Muscle of arm (tissue), 1 donor: ENCODE measurements at regions not wholly inside any gene's neighbourhood (a gene's known extent, or its start where the extent isn't known, plus 50 kb on each side); places are given as distances from the start of the nearest gene placed in this dataset.

Experiments used
- DNase-seq: peaks from one replicate; pipeline ENCODE4 v3.0.0-alpha.2; 2013

DNA sequence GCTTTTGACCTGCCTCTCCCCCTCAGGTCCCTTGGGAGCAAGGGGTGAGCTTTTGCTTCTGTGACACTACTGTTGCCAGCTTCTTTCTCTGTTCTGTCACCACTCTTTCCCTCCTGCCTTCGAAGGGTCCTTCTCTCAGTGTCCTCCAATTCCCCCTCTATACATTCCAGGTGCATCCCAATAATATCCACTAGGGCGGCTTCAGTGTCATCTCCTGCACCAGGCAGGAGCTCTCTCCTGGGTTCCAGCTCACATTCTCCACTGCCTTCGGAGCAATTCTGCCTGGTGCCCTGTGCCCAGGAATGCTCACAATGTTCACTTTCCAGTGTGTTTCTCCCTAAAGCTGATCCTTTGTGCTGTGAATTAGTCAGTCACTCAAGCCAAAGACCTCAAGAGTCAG, 83.9 kb upstream of the CXCL14 start:
- DNase-seq: no peak

DNA sequence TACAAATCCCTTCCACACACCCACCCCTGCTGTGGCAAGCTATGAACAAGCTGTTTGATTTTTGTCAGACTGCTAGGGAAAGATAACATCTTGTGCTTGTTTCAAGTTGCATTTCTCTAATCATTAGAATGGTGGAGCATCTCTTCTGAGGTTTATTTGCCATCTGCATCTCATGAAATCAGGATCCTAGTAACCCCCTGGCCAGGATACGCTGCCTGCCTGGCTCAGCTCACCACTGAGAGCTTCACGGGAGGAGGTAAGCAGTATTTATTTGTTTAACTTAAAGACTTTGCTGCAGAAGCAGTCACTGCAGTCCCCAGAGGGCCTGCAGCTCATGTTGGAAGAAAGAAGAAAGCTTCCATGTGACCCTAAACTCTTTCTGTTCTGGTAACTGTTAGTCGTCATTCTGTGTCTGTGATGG, 83.3 kb upstream of the CXCL14 start:
- DNase-seq: no peak

DNA sequence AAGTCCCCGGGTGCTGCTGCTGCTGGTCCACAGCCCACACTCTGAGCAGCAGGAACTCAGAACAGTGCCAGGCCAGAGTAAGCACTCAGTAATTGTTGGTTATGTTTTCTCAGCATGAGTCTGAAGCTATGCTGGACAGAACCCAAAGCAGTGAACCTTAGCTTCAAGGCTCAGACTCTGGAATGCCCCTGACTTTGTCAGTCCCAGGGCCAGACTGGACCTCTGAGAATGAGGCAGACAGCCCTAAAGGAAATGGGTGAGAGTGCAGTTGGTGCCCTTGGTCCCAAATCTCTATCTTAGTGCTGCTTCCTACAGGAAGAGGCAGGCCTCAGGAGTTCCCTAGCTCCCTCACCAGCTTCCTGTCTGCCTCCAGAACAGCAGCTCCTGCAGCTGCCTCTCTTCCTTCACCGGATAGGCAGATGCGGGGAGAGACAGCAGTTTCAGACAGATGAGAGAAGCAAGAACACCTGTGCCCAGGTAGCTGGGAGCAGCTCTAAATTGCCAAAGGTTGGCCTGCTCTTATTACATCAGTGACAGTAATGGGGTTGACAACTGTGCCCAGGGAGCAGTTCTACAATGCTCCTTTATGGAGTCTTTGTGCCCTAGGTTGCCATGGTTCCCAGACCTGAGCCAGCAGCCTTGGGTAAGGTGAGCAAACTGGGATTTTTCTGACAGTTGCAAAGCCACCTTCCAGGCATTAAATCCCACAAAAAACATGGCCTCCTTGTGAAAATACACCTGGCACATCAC, 82.2 kb upstream of the CXCL14 start:
- no peak for DNase-seq

DNA sequence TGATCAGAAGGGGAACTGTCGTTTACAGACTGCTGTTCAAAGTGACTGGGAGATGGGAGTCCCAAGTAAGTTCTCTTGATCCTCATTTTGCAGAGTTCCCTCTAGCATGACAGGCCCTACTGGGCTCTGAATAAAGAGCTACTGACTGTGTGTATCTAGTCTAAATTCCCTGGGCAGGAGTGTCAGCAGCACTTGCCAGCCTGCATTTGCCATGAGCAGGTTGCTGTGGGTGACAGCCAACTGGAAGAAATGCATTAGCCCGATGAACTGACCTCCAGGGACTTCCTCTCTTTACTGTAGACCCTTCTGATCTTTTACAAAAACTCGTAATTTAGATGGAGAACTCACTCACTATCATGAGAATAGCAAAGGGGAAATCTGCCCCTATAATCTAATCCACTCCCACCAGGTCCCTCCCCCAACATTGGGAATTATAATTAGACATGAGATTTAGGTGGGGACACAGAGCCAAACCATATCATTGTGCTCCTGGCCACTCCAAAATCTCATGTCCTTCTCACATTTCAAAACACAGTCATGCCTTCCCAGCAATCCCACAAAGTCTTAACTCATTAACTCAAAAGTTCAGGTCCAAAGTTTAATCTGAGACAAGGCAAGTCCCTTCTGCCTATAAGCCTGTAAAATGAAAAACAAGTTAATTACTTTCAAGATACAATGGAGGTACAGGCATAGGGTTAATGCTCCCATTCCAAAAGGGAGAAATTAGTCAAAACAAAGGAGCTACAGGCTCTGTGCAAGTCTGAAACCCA, 78.9 kb upstream of the CXCL14 start:
- no peak for DNase-seq

DNA sequence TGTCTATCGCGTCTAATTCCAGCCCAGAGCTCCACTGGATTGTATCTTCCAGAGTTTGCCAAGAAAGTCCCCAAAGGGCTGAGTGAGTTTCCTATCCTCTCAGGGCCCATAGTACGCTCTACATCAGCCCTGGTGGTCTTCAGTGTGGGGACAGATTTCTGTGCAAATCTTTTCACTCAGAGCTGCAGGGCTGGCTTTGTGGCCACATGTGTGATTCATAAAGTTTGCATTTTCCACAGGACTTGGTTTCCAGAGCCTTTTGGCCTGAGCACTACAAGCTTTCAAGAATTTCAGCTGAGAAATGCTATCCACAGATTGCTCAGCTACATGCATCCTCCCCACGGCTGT, 76.7 kb upstream of the CXCL14 start:
- DNase-seq: peak; percentile 88

DNA sequence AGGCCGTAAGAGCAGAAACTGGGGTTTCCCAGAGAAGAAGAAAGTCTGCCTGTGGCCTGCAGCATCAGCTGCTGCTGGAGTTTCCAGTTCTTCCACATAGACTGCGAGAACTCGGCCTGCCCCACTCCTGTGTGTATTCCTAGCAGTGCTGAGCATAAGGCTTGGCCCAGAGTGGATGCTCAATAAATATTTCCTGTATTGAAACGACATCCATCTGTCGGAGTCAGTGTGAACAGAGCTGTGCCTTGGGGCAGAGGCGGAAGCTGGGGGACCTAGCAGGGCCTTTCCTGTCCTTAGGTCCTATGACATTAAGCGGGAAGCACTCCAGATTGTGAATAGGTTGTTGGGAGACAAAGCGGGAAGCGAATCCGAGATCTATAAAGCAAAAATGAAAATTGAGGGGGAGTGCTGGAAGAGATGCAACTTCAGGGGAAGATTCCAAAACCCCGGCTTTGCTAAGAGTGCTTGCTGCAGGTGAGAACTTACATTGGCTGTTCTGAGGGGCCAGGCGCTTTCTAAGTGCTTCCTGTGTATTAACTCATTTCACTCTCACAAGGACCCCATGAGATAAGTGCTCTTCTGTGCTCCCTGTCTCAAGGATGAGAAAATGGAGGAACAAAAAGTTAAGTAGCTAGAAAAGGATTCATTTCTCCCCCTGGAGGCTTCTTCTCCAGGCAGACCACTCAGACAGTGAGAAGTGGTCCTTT, 76.1 kb upstream of the CXCL14 start:
- peak; percentile 90 for DNase-seq

DNA sequence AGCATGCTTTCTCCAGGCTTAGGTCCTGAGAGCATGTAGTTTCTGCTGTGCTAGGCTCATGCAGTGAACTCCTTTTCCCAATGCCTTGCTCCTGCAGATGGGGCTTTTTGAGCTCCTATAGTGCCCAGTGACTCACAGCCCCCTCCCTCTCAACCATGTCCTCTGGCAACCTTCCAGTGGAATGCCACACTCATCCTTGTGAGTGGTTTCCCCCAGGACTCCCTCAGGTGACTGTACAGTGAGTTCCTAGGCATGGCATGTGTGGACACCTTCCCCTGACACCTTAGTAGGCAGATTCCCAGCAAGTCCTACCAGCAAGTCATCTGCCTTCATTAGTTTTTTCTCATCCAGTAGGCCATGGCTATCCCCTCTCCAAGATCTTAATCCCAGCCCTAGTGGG, 72.4 kb upstream of the CXCL14 start:
- DNase-seq: no peak

DNA sequence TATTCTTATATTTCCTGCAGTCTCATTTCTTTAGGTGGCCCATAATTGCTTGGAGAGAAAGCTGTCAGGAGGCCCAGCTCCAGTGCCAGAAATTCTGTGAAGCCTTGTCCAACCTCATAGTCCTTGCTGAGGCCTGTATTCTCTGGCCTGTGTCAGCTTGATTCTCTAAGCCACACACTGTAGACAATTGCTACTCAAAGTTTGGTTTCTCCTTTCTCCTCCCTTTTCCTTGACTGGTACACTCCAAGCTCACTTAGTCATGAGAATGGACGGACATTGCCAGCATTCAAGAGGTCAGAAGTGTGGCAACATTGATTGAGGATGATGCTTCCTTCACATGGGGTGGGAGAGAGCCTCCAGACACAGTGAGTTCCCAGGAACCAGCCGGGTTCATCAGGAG, 71.3 kb upstream of the CXCL14 start:
- no peak for DNase-seq

DNA sequence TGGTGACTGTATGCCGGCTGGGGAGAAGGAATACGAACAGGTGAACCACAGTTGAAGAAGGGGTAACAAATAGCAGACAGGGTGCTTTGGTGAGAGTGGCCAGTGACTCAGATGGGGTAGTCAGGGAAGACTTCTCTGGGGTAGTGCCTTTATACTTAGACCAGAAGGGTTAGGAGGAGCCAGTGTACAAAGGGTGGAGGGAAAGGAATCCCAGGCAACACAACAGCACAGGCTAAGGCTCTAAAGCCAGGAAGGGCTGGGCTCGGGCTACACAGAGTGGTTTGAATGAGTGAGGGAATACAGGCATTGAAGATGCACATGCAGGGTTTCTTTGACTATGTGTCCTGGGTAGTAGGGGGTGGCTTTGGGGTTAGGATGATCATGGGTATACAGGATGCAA, 70.6 kb upstream of the CXCL14 start:
- DNase-seq: no peak

DNA sequence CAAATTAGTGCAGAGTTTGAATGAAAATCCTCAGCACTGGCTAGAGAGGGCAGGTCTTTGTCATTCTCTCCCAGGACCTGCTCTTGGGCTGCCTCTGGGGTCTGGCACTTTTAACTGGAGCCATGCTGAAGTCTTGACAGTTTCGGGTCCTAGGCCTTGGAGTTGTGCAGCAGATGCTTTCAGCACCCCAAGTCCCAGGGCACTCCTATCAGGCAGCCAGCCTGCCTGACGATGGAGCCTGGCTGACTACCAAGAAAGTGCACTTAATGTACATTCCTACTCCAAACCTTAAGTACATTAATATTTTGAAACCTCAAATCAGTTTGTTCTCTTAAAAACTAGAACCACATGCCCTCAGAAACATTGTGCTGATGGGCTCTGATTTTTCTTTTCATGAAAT, 69.3 kb upstream of the CXCL14 start:
- DNase-seq: no peak

DNA sequence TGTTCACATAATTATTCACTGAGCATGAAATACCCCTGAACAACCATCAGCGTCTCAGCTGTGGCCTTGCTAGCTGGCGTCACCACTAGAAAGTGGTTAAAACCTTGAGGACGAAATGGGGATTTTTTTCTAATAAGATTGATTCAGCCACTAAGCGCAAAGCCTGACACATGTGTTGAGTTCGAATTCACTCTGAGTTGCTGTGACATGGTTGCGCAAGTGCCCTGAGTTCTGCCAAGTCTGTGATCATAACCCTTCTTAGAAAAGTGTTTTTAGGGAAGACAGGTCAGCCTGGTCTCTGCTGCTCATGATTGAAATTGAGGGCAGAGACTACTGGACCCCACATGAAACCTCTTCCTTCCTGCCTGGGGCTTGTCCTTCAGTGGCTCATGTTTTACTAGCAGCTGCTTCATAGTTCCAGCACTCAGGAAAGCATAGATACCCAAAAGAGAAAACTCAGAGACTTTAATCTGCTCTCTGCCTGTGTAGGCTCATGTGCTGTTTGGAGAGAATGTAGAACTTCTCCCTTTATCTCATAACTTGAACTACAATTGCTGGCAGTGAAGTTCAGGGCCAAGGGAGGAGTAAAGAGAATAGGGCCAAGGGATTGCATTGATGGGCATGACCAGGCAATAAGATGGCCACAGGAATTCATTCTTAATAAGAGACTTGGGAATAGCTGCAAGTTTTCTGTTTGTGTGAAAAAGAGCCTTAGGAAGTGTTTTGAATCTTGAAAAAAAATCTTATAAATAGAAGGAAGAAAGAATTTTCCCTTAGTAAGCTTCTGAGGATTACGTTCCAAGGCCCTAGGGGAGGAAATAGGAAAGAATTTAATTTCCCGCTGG, 66.8 kb upstream of the CXCL14 start:
- DNase-seq: no peak

DNA sequence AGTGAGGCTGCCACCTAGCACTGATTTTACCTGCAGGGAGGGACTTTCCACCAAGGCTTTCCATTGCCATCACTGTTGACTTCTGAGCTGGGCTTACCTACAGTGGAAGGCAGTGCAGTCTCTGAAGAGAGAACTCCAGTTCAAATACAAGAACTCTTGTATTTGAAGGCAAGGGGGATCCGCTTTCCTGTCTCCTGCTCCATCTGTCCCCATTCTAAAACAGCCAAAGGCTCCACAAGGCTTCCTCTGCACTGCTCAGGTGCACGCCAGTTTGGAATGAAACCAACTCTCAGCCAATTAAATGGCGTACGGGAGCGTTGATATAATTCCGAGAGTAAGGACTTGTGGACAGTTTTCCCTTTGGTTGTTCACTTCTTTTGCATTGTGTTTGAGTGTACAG, 66.0 kb upstream of the CXCL14 start:
- DNase-seq: no peak

DNA sequence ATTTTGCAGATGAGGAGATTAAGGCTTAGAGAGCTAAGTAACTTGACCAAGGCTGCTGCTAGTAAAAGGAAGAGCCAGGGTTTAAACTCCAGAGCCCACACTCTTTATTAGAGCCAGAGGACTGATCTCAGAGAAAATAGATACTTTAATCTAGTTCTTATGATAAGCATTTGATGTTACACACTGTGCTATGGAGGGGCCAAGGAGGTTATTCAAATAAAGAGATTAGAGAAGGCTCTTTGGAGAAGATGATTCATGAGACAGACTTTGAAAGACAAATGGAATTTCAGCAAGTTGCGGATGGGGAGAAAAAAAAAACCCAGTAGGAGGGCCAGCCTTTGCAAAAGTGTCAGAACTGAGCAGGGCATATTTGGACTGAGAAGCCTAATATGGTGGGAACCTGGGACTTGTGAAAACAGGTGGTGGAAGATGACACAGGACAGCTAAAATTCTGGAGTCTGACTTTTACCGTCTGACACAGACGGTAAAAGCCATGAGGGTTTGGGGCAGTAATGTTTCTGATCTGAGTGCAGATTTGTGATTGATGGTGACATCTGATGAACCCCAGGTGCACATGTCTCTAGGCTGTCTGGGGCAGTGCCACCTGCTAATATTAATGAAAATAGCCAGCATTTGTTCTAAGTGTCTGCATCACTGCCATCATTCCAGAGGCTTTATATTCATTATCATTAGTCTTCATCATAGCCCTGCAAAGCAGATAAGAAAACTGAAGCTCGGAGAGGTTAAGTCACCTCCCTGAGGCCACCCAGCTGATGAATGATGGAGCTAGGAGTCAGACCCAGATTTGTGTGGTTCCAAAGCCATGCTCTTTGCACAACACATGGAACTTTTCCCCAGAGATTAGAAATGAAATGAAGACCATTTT, 65.3 kb upstream of the CXCL14 start:
- no peak for DNase-seq

DNA sequence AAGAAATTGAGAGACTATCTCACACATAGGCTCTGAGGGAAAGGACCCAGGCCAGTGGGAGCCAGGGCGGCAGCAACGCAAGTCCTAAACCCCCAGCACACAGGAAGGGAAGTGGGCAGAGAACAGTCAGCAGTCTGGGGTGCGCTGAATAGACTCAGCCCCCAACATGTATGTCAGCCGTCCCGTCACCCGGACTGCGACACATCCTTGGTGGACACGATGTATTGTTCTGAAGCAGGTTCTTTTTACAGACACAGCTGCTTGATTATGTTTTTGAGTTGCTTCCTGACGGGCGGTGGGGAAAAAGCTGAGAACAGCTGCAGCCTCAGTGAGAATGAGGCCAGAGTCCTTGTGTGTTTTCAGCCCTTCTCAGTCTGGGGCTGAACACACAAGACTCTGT, 64.1 kb upstream of the CXCL14 start:
- DNase-seq: peak; percentile 65

DNA sequence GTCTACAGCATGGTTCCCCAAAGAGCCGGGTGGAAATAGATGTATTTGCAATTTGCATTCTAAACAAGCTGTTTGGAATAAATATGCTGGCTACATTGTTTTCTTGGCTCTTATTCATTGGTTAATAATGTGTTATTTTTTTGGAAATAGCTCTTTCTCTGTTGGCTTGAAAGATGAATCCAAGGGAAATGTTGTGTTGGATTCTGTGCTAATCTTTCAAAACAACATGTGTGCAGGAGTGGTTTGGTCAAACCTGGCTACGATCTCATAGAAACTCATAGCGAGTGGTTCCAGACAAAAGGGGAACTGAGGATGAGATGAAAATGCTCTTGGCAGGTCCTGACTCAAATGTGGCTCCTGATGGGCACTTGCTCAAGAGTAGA, 63.7 kb upstream of the CXCL14 start:
- DNase-seq: peak; percentile 56

DNA sequence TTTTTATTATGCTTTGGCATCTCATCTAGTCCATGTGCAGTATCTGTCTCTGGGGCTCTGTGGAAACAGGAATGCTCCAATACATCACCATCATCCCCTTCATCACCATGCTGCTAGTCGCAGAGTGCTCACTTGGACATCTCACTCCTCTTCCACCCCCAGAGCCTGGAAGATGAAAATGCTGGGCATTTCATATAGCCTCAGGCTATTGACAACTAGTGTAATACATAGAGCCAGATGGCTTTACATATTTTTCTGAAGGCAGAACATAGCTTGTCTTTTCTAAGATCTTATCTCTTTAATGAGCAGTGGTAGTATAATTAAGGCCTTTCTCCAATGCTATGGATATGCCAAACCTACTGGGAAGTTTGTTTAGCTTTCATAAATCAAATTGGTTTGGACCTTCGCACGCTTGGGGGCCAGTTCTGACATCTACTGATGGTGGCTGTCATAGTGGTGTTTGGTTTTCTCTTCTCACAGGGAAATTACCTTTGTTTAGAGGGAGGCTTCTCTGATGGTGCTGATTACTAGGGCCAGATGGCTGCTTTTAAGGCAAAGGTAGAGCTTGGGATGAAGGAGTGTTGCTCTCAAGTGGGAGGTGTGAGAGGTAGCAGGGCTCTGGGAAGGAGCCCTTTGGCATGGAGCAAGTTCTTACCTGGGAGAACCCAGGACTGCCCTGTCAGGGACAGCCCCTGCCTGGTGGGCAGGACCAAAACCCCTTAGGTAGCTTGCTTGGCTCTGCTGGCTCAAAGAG, 63.1 kb upstream of the CXCL14 start:
- DNase-seq: no peak

DNA sequence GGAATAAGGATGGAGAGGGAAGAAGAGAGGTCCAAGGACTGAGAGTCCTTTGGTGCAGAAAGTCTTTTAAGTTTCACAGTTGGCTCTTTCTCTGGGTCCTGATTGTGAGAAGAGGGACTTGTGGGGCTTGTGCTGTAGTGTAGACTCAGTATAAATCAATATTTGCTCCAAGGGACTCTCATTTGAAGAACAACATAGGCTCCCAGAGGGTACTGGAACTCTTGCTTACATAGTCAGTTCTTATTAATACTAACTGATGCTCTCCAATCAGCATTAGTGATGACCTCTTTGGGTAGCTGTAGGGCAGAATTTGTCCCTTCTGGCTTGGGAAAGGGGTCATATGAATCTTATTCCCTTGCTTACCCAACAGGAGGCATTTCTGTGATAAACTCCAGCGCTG, 62.5 kb upstream of the CXCL14 start:
- no peak for DNase-seq

DNA sequence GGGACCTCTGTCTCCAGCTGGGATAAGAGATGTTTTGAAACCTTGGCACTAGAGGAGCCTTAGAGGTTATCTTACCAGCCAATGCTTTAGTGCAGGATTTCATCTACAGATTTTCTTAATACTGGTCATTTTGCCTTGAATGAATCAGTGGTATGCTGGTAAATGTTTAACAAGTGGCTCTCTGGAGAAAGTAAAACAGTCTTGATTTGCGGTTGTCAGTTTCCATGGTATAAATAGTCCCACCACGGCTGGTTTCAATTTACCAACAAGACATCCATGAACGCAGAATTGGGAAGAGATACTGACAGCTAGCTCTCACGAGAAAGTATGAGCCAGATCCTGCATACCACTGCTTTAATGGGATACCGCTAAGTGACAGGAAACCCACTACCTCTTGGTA, 56.7 kb upstream of the CXCL14 start:
- no peak for DNase-seq

DNA sequence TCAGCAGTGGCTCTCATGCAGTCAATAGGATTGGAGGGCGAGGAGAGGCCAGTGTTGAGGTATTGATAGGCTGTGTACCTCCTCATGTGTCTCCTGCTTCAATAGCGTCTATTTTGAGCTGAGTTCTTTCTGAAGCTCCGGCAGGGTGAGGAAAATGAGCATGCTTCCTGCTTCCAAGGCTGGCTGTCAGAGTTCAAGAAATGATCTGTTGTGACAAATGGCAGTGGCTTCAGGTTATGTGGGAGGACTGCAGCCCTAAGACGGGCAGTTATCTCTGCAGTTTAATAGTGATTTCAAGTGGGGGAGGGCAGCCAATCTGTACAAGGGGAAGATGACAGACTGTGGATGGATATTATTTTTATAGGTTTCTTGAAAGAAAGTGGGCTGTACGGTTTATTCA, 54.0 kb upstream of the CXCL14 start:
- DNase-seq: no peak

DNA sequence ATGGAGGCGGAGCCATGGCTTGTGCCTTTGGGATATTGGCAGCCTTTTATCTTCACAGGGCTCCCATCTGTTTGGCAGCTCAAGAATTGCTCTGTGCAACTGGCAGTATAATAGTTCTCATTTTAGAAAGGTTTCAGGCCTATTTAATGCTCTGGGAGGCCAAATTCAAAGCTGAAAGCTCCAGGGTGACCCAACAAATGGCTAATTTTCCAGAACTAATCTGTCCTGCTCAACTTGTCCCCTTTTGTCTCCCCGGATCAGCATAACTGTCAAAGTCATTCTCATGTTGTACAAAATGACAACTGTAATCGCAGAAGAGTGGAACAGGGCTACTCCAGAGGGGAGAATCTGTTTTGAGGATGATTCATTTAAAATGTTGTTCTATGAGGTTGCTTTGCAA, 52.6 kb upstream of the CXCL14 start:
- no peak for DNase-seq
